Liver (tissue), 8 donors: ENCODE measurements at regions not wholly inside any gene's neighbourhood (a gene's known extent, or its start where the extent isn't known, plus 50 kb on each side); places are given as distances from the start of the nearest gene placed in this dataset.
"Not testable (repeated sequence)": the region's sequence is repeated elsewhere in the genome, so short reads cannot be mapped to it uniquely, and the experiment has no call there.

Experiments
- DNase-seq: peaks from one replicate; pipeline ENCODE4 v3.0.0-alpha.2; 2017; ENCODE audit warnings: low spot score
- H3K27ac ChIP-seq, 2 donors: one replicate each; pipeline ENCODE4 v1.7.0; 2013; ENCODE audit warnings: inconsistent platforms in 2 of 2, low read length in 2 of 2, control low read depth in 1 of 2, low read depth in 1 of 2, mild to moderate bottlenecking in 1 of 2
- H3K27me3 ChIP-seq, 4 donors: one replicate each; pipeline versions ENCODE4 v1.6.1 to v1.7.0; 2013; ENCODE audit warnings: low read length in 3 of 4, inconsistent platforms in 1 of 4, mild to moderate bottlenecking in 1 of 4, moderate library complexity in 1 of 4; ENCODE audit not compliant: control insufficient read depth in 4 of 4, insufficient read depth in 4 of 4
- H3K36me3 ChIP-seq, 4 donors: one replicate each; pipeline versions ENCODE4 v1.6.1 to v1.7.0; 2013; ENCODE audit warnings: low read length in 3 of 4, mild to moderate bottlenecking in 3 of 4, low read depth in 1 of 4, moderate library complexity in 1 of 4; ENCODE audit not compliant: control insufficient read depth in 4 of 4, insufficient read depth in 3 of 4
- H3K4me1 ChIP-seq, 4 donors: one replicate each; pipeline versions ENCODE4 v1.6.1 to v1.7.0; 2013; ENCODE audit warnings: low read length in 3 of 4, mild to moderate bottlenecking in 3 of 4, moderate library complexity in 1 of 4; ENCODE audit not compliant: control insufficient read depth in 4 of 4, insufficient read depth in 4 of 4
- H3K4me3 ChIP-seq, 3 donors: one replicate each; pipeline versions ENCODE4 v1.6.1 to v1.7.0; 2013; ENCODE audit warnings: low read length in 3 of 3, control low read depth in 1 of 3, low read depth in 1 of 3, mild to moderate bottlenecking in 1 of 3
- H3K9ac ChIP-seq, 2 donors: one replicate each; pipeline ENCODE4 v1.7.0; 2013; ENCODE audit warnings: low read length in 2 of 2, mild to moderate bottlenecking in 2 of 2, moderate library complexity in 2 of 2, control low read depth in 1 of 2, low read depth in 1 of 2
- H3K9me3 ChIP-seq, 4 donors: one replicate each; pipeline versions ENCODE4 v1.6.1 to v1.7.0; 2013; ENCODE audit warnings: low read length in 3 of 4; ENCODE audit not compliant: control insufficient read depth in 4 of 4
- FOXA1 ChIP-seq: IDR thresholded peaks from 2 replicates; pipeline ENCODE4 v1.6.1; 2016; ENCODE audit warnings: antibody characterized with exemption
- FOXA2 ChIP-seq: IDR thresholded peaks from 2 replicates; pipeline ENCODE4 v1.6.1; 2016; ENCODE audit warnings: antibody characterized with exemption
- GABPA ChIP-seq, 2 donors: IDR thresholded peaks in 1 of 2; conservative IDR thresholded peaks in 1 of 2; 2 replicates each; pipeline ENCODE4 v1.6.1; 2016; ENCODE audit warnings: antibody characterized with exemption in 2 of 2, mild to moderate bottlenecking in 1 of 2, moderate library complexity in 1 of 2
- HNF4G ChIP-seq: IDR thresholded peaks from 2 replicates; pipeline ENCODE4 v1.6.1; 2016; ENCODE audit warnings: antibody characterized with exemption
- JUND ChIP-seq, 2 donors: IDR thresholded peaks; 2 replicates each; pipeline ENCODE4 v1.6.1; 2016; ENCODE audit warnings: antibody characterized with exemption in 2 of 2
- NR2F2 ChIP-seq: IDR thresholded peaks from 2 replicates; pipeline ENCODE4 v1.6.1; 2016; ENCODE audit warnings: antibody characterized with exemption
- RAD21 ChIP-seq, 2 donors: IDR thresholded peaks; 2 replicates each; pipeline ENCODE4 v1.6.1; 2016; ENCODE audit warnings: antibody characterized with exemption in 2 of 2, mild to moderate bottlenecking in 2 of 2
- TAF1 ChIP-seq: conservative IDR thresholded peaks from 2 replicates; pipeline ENCODE4 v1.6.1; 2016; ENCODE audit warnings: antibody characterized with exemption, mild to moderate bottlenecking
- YY1 ChIP-seq: IDR thresholded peaks from 2 replicates; pipeline ENCODE4 v1.6.1; 2016; ENCODE audit warnings: antibody characterized with exemption, mild to moderate bottlenecking
- WGBS: extraction: QIAGEN DNeasy Blood & Tissue Kit; methylation state at CpG from one replicate; pipeline ENCODE4 v1.1.7; 2013; 5-methylcytosine and 5-hydroxymethylcytosine counted together
- TF ChIP-seq, protein P1 (sequence below): fragments of 150-350 bp; IDR thresholded peaks from 2 replicates; pipeline ENCODE4 v1.5.1; 2017; ENCODE audit warnings: improper control_type of control experiment, low read depth, low read length; ENCODE audit not compliant: missing input control
- TF ChIP-seq, protein P2 (sequence below): IDR thresholded peaks from 2 replicates; pipeline ENCODE4 v1.6.1; 2016; ENCODE audit warnings: antibody characterized with exemption
- TF ChIP-seq, protein P3 (sequence below): IDR thresholded peaks from 2 replicates; pipeline ENCODE4 v1.6.1; 2016; ENCODE audit warnings: antibody characterized with exemption, mild to moderate bottlenecking
- TF ChIP-seq, protein P4 (sequence below): IDR thresholded peaks from 2 replicates; pipeline ENCODE4 v1.6.1; 2016; ENCODE audit warnings: antibody characterized with exemption
- donor health status: healthy.
- donor health status: healthy.
- donor health status: healthy.
- donor health status: healthy.
- donor health status: healthy.

DNA sequence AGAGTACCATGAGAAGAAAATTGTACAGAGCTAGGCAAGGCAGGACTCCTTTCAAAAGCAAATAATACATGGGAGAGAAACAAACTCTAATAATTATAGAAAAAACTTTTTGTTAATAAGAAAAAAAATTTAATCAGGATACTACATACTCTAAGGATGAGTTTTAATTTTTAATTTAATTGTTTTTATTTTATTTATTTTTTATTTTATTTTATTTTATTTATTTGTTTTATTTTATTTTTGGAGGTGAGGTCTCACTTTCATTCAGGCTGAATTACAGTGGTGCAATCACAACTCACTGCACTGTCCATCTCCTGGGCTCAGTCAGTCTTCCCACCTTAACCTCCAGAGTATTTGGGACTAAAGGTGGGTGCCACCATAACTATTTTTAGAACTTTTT is 1347.2 kb downstream of the NLGN4Y start:
- no peak overlapping the region for H3K27ac ChIP-seq
- no peaks in the 10 kb centered on the region for H3K9me3 ChIP-seq
- H3K4me3 ChIP-seq = no peak overlapping the region
- no peak overlapping the region for H3K9ac ChIP-seq
- H3K4me1 ChIP-seq = peaks cover 0 to 2% (median 0%) of the 10 kb centered on the region in 4 donors
- H3K36me3 ChIP-seq = no peaks in the 10 kb centered on the region
- no peak for DNase-seq
- TF ChIP-seq, protein P1, sequence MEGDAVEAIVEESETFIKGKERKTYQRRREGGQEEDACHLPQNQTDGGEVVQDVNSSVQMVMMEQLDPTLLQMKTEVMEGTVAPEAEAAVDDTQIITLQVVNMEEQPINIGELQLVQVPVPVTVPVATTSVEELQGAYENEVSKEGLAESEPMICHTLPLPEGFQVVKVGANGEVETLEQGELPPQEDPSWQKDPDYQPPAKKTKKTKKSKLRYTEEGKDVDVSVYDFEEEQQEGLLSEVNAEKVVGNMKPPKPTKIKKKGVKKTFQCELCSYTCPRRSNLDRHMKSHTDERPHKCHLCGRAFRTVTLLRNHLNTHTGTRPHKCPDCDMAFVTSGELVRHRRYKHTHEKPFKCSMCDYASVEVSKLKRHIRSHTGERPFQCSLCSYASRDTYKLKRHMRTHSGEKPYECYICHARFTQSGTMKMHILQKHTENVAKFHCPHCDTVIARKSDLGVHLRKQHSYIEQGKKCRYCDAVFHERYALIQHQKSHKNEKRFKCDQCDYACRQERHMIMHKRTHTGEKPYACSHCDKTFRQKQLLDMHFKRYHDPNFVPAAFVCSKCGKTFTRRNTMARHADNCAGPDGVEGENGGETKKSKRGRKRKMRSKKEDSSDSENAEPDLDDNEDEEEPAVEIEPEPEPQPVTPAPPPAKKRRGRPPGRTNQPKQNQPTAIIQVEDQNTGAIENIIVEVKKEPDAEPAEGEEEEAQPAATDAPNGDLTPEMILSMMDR = no peak
- TF ChIP-seq JUND (IDR thresholded peaks at IDR 0.05) (no peak), YY1 (no peak), TAF1 (no peak)
- TF ChIP-seq, protein P2, sequence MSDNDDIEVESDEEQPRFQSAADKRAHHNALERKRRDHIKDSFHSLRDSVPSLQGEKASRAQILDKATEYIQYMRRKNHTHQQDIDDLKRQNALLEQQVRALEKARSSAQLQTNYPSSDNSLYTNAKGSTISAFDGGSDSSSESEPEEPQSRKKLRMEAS = no peak
- H3K27me3 ChIP-seq = no peaks in the 10 kb centered on the region

DNA sequence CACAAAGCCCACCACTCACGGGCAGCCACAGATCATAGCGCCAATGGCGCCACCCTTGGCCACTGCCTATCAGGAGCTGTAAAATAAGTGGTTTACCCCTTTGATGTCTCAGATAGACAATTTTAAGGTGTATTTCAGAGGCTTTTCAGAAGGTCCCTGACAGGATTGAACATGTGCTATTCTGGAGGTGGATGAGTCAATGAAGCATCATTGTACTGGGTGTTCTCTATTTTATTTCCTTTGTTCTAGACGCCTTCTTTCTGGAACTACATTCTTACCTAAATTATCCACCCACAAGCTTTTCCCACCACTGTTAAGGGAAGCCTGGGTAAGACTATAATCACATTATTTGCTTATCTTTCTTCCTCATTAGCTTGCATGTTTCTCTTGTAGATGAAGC is 1351.6 kb downstream of the NLGN4Y start:
- H3K4me3 ChIP-seq, DNase-seq, H3K4me1 ChIP-seq, H3K27me3 ChIP-seq, H3K9ac ChIP-seq, H3K27ac ChIP-seq, H3K36me3 ChIP-seq, H3K9me3 ChIP-seq: not testable (repeated sequence)
- no CpG with 5 or more reads among the region's 4 CpGs for WGBS

DNA sequence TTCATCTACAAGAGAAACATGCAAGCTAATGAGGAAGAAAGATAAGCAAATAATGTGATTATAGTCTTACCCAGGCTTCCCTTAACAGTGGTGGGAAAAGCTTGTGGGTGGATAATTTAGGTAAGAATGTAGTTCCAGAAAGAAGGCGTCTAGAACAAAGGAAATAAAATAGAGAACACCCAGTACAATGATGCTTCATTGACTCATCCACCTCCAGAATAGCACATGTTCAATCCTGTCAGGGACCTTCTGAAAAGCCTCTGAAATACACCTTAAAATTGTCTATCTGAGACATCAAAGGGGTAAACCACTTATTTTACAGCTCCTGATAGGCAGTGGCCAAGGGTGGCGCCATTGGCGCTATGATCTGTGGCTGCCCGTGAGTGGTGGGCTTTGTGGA is 1379.2 kb downstream of the NLGN4Y start:
- not testable (repeated sequence) for H3K4me1 ChIP-seq, H3K36me3 ChIP-seq, H3K9me3 ChIP-seq, H3K9ac ChIP-seq, H3K27ac ChIP-seq, DNase-seq, H3K27me3 ChIP-seq, H3K4me3 ChIP-seq
- WGBS = no CpG with 5 or more reads among the region's 4 CpGs

DNA sequence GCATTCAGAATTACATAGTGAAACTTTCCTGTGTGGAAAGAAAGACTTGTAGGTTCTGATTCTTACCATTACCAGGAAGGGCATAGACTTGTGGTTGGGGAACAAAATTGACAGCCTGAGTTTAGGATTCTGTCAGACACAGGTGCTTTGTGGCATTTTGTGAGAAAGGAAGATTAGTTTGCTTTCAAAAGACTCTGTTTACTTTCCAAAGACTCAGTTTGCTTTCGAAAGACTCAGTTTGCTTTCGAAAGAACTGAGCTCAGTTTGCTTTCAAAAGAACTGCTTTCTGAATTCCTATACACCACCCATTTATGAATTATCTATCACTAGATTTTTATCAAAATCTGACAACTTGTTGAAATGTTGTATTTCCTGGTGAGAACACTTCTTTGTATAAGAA is 1381.2 kb downstream of the NLGN4Y start:
- no peak for DNase-seq
- H3K36me3 ChIP-seq = no peaks in the 10 kb centered on the region
- no peak overlapping the region for H3K4me3 ChIP-seq
- H3K9me3 ChIP-seq = no peaks in the 10 kb centered on the region
- H3K27me3 ChIP-seq = no peaks in the 10 kb centered on the region
- WGBS = 34% methylated on average over 2 of the region's 2 CpGs
- H3K27ac ChIP-seq = no peak overlapping the region
- no peak overlapping the region for H3K9ac ChIP-seq
- TF ChIP-seq GABPA (IDR thresholded peaks at IDR 0.05 in 1 of 2, conservative IDR thresholded peaks at IDR 0.05 in 1 of 2) = no peak
- TF ChIP-seq FOXA2 = peak; percentile 49
- no peaks in the 10 kb centered on the region for H3K4me1 ChIP-seq

DNA sequence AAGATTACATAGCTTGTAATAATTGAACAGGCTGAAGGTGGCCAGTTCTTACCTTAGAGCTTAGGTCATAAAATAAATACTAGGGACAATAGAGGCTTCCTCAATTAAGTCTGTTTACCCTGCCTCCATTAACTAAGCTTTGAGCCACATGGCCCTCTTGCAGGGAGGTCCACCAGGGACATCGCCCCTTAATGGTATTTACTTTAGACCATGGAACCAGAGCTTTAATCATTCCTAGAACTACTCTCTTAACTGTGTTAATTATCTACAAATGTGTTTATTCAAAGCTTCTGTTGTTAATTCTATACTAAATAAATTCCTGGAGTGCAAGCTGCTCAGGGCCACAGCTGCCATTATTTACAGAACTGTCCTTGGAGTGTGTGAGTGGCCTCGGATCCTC is 1402.2 kb downstream of the NLGN4Y start:
- H3K27ac ChIP-seq = no peak overlapping the region
- H3K9me3 ChIP-seq = no peaks in the 10 kb centered on the region
- no peak overlapping the region for H3K9ac ChIP-seq
- WGBS = 38% methylated on average over 2 of the region's 2 CpGs
- no peaks in the 10 kb centered on the region for H3K27me3 ChIP-seq
- H3K4me3 ChIP-seq = no peak overlapping the region
- H3K36me3 ChIP-seq = no peaks in the 10 kb centered on the region
- H3K4me1 ChIP-seq = no peaks in the 10 kb centered on the region
- DNase-seq = no peak
- no peak for TF ChIP-seq HNF4G
- no peak for TF ChIP-seq NR2F2
- TF ChIP-seq, protein P3, sequence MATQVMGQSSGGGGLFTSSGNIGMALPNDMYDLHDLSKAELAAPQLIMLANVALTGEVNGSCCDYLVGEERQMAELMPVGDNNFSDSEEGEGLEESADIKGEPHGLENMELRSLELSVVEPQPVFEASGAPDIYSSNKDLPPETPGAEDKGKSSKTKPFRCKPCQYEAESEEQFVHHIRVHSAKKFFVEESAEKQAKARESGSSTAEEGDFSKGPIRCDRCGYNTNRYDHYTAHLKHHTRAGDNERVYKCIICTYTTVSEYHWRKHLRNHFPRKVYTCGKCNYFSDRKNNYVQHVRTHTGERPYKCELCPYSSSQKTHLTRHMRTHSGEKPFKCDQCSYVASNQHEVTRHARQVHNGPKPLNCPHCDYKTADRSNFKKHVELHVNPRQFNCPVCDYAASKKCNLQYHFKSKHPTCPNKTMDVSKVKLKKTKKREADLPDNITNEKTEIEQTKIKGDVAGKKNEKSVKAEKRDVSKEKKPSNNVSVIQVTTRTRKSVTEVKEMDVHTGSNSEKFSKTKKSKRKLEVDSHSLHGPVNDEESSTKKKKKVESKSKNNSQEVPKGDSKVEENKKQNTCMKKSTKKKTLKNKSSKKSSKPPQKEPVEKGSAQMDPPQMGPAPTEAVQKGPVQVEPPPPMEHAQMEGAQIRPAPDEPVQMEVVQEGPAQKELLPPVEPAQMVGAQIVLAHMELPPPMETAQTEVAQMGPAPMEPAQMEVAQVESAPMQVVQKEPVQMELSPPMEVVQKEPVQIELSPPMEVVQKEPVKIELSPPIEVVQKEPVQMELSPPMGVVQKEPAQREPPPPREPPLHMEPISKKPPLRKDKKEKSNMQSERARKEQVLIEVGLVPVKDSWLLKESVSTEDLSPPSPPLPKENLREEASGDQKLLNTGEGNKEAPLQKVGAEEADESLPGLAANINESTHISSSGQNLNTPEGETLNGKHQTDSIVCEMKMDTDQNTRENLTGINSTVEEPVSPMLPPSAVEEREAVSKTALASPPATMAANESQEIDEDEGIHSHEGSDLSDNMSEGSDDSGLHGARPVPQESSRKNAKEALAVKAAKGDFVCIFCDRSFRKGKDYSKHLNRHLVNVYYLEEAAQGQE = no peak
- no peak for TF ChIP-seq TAF1
- no peak for TF ChIP-seq FOXA1
- TF ChIP-seq RAD21 (IDR thresholded peaks at IDR 0.05) = no peak
- TF ChIP-seq, protein P4, sequence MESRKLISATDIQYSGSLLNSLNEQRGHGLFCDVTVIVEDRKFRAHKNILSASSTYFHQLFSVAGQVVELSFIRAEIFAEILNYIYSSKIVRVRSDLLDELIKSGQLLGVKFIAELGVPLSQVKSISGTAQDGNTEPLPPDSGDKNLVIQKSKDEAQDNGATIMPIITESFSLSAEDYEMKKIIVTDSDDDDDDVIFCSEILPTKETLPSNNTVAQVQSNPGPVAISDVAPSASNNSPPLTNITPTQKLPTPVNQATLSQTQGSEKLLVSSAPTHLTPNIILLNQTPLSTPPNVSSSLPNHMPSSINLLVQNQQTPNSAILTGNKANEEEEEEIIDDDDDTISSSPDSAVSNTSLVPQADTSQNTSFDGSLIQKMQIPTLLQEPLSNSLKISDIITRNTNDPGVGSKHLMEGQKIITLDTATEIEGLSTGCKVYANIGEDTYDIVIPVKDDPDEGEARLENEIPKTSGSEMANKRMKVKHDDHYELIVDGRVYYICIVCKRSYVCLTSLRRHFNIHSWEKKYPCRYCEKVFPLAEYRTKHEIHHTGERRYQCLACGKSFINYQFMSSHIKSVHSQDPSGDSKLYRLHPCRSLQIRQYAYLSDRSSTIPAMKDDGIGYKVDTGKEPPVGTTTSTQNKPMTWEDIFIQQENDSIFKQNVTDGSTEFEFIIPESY = no peak
- no peak for TF ChIP-seq YY1
- no peak for TF ChIP-seq JUND (IDR thresholded peaks at IDR 0.05)
- TF ChIP-seq, protein P2 = no peak
